Astrocyte (in vitro differentiated cells and primary cell): ENCODE measurements at regions not wholly inside any gene's neighbourhood (a gene's known extent, or its start where the extent isn't known, plus 50 kb on each side); places are given as distances from the start of the nearest gene placed in this dataset.

ENCODE experiments used
- DNase-seq: peaks from one replicate; pipeline ENCODE4 v3.0.0-alpha.2; 2010; ENCODE audit warnings: low read depth
- FAIRE-seq: peaks from 2 replicates; lab custom pipeline; 2011; peaks lifted over from hg19 to GRCh38; lab: Jason Lieb, UNC
- H2AFZ ChIP-seq: 2 replicates; pipeline ENCODE4 v1.6.0; 2012; ENCODE audit warnings: low read depth, low read length, inconsistent platforms
- H3K27ac ChIP-seq: 2 replicates; pipeline ENCODE4 v1.5.1; 2011; ENCODE audit warnings: low read depth, low read length, inconsistent platforms
- H3K27me3 ChIP-seq: 2 replicates; pipeline ENCODE4 v1.6.0; 2011; ENCODE audit warnings: low read length, inconsistent platforms; ENCODE audit not compliant: insufficient read depth
- H3K36me3 ChIP-seq: 2 replicates; pipeline ENCODE4 v1.5.1; 2011; ENCODE audit warnings: low read length, inconsistent platforms; ENCODE audit not compliant: insufficient read depth
- H3K4me1 ChIP-seq: 2 replicates; pipeline ENCODE4 v1.5.1; 2011; ENCODE audit warnings: low read length, inconsistent platforms; ENCODE audit not compliant: insufficient read depth
- H3K4me2 ChIP-seq: 2 replicates; pipeline ENCODE4 v1.6.0; 2012; ENCODE audit warnings: low read length, inconsistent platforms
- H3K4me3 ChIP-seq: 2 replicates; pipeline ENCODE4 v1.5.1; 2011; ENCODE audit warnings: low read depth, mild to moderate bottlenecking, low read length, inconsistent platforms; ENCODE audit not compliant: insufficient read depth
- H3K79me2 ChIP-seq: 2 replicates; pipeline ENCODE4 v1.6.0; 2012; ENCODE audit warnings: mild to moderate bottlenecking, low read length, inconsistent platforms; ENCODE audit not compliant: insufficient read depth
- H3K9ac ChIP-seq: 2 replicates; pipeline ENCODE4 v1.6.0; 2012; ENCODE audit warnings: mild to moderate bottlenecking, low read length, inconsistent platforms
- H3K9me3 ChIP-seq: 2 replicates; pipeline ENCODE4 v1.5.1; 2012; ENCODE audit warnings: low read depth, mild to moderate bottlenecking, low read length, inconsistent platforms; ENCODE audit not compliant: insufficient read depth
- H4K20me1 ChIP-seq: 2 replicates; pipeline ENCODE4 v1.6.0; 2012; ENCODE audit warnings: low read length, inconsistent platforms; ENCODE audit not compliant: insufficient read depth
- H3K27ac Mint-ChIP-seq: one replicate; pipeline ENCODE4 v1.8.0; 2021; ENCODE audit warnings: mild to moderate bottlenecking, mixed read lengths; ENCODE audit not compliant: unreplicated experiment
- H3K27me3 Mint-ChIP-seq: one replicate; pipeline ENCODE4 v1.8.0; 2021; ENCODE audit warnings: low read depth, mixed read lengths; ENCODE audit not compliant: unreplicated experiment
- H3K36me3 Mint-ChIP-seq: one replicate; pipeline ENCODE4 v1.8.0; 2021; ENCODE audit warnings: low read depth, mixed read lengths; ENCODE audit not compliant: unreplicated experiment
- H3K4me1 Mint-ChIP-seq: one replicate; pipeline ENCODE4 v1.8.0; 2021; ENCODE audit warnings: low read depth, mixed read lengths; ENCODE audit not compliant: unreplicated experiment
- H3K4me3 Mint-ChIP-seq: one replicate; pipeline ENCODE4 v1.8.0; 2021; ENCODE audit warnings: mild to moderate bottlenecking, moderate library complexity, mixed read lengths; ENCODE audit not compliant: unreplicated experiment
- H3K9me3 Mint-ChIP-seq: one replicate; pipeline ENCODE4 v1.8.0; 2021; ENCODE audit warnings: mild to moderate bottlenecking, mixed read lengths; ENCODE audit not compliant: unreplicated experiment
- CTCF ChIP-seq: IDR thresholded peaks from 2 replicates; pipeline ENCODE4 v1.5.1; 2011; ENCODE audit warnings: low read depth, mild to moderate bottlenecking, inconsistent platforms, low read length, moderate library complexity; ENCODE audit not compliant: insufficient read depth
- EZH2 ChIP-seq: IDR thresholded peaks from 2 replicates; pipeline ENCODE4 v1.6.1; 2012; ENCODE audit warnings: mild to moderate bottlenecking, low read length, inconsistent platforms; ENCODE audit not compliant: insufficient read depth

- Mint-ChIP-seq H3K4me3 (no peak overlapping the region), H3K27ac (no peak overlapping the region), H3K36me3 (no peaks in the 10 kb centered on the region), H3K27me3 (peaks cover 14% of the 10 kb centered on the region), H3K4me1 (no peaks in the 10 kb centered on the region), H3K9me3 (no peaks in the 10 kb centered on the region)
- no peaks in the 10 kb centered on the region for H4K20me1 ChIP-seq
- H3K36me3 ChIP-seq: no peaks in the 10 kb centered on the region
- no peaks in the 10 kb centered on the region for H3K79me2 ChIP-seq
- H3K27ac ChIP-seq: no peak overlapping the region
- no peak overlapping the region for H3K4me2 ChIP-seq
- FAIRE-seq (no peak), DNase-seq (no peak)
- TF ChIP-seq CTCF: no peak
- TF ChIP-seq EZH2: no peak
- no peak overlapping the region for H2AFZ ChIP-seq
- H3K27me3 ChIP-seq: no peaks in the 10 kb centered on the region
- no peak overlapping the region for H3K9ac ChIP-seq
- no peaks in the 10 kb centered on the region for H3K9me3 ChIP-seq
- no peaks in the 10 kb centered on the region for H3K4me1 ChIP-seq
- no peak overlapping the region for H3K4me3 ChIP-seq
These were observed 470.1 kb downstream of the MFSD1 start for GRCh38 chr3:159271799-159272512.

GRCh38 chr3:159273070-159273469 lies 471.2 kb downstream of the MFSD1 start:
- Histone ChIP-seq H3K36me3 (no peaks in the 10 kb centered on the region), H3K4me2 (no peak overlapping the region), H4K20me1 (no peaks in the 10 kb centered on the region), H3K9me3 (no peaks in the 10 kb centered on the region), H3K4me3 (no peak overlapping the region), H3K27me3 (no peaks in the 10 kb centered on the region), H3K4me1 (no peaks in the 10 kb centered on the region), H3K27ac (no peak overlapping the region), H3K79me2 (no peaks in the 10 kb centered on the region), H2AFZ (no peak overlapping the region), H3K9ac (no peak overlapping the region)
- Mint-ChIP-seq H3K27me3 (peaks cover 14% of the 10 kb centered on the region), H3K4me3 (no peak overlapping the region), H3K27ac (no peak overlapping the region), H3K36me3 (no peaks in the 10 kb centered on the region), H3K4me1 (peaks cover 2% of the 10 kb centered on the region), H3K9me3 (no peaks in the 10 kb centered on the region)
- TF ChIP-seq EZH2: no peak
- no peak for TF ChIP-seq CTCF
- FAIRE-seq: no peak
- no peak for DNase-seq

DNA sequence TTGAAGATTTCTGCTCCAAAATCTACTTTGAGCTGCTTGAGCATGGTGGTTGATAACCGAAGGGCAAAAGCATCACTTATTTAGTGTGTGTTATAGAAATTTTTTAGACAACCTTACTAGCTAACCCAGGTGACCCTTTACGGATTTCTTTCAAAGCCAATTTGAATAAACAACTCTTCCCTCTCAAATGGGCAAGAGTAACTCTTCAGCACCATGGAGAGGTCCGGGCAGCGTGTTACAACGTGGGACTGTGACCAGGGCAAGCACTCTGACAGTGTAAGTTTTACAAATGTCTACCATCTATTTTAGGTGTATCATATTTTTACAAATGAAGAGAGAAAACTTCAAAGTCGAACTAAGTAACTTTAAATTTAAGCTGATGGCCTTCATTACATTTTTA lies 471.8 kb downstream of the MFSD1 start:
- Mint-ChIP-seq H3K36me3 (no peaks in the 10 kb centered on the region), H3K27ac (no peak overlapping the region), H3K9me3 (no peaks in the 10 kb centered on the region), H3K4me1 (peaks cover 2% of the 10 kb centered on the region), H3K4me3 (no peak overlapping the region), H3K27me3 (peaks cover 14% of the 10 kb centered on the region)
- DNase-seq: peak; percentile 41
- Histone ChIP-seq H2AFZ (no peak overlapping the region), H3K9me3 (no peaks in the 10 kb centered on the region), H3K4me3 (no peak overlapping the region), H3K27me3 (no peaks in the 10 kb centered on the region), H3K79me2 (no peaks in the 10 kb centered on the region), H3K27ac (no peak overlapping the region), H4K20me1 (no peaks in the 10 kb centered on the region), H3K4me2 (no peak overlapping the region), H3K9ac (no peak overlapping the region), H3K4me1 (no peaks in the 10 kb centered on the region), H3K36me3 (no peaks in the 10 kb centered on the region)
- peak; percentile 49 for FAIRE-seq
- TF ChIP-seq EZH2: no peak
- TF ChIP-seq CTCF: no peak
